HCT116 (cell line): ENCODE measurements at regions not wholly inside any gene's neighbourhood (a gene's known extent, or its start where the extent isn't known, plus 50 kb on each side); places are given as distances from the start of the nearest gene placed in this dataset.

Experiments
- ATAC-seq: fragments of 200-7000 bp; cut with Tn5 transposase; 2 replicates; pipeline ENCODE4 v1.9.1; 2020; ENCODE audit warnings: mild to moderate bottlenecking, moderate library complexity
- BruUV-seq: library from RNA; stranded (reverse); fragments of 400-500 nt; replicated peaks from 2 replicates; lab custom pipeline; 2021; lab: Mats Ljungman, UMichigan
- CTCF ChIA-PET: fragments of 300-600 bp; sonication (Branson Sonifier 250); formaldehyde crosslinking; loops from one replicate; lab custom pipeline; 2021; ENCODE audit warnings: antibody characterized with exemption; lab: Charles Lee
- POLR2A ChIA-PET: fragments of 300-600, 350-600 bp; sonication (Branson Sonifier 250); formaldehyde crosslinking; loops from one replicate; lab custom pipeline; 2021; ENCODE audit warnings: antibody characterized with exemption; lab: Charles Lee
- RAD21 ChIA-PET, 2 experiments: fragments of 300-600 bp; sonication (Branson Sonifier 250); formaldehyde crosslinking; loops; one replicate each; lab custom pipeline; 2023; ENCODE audit warnings: low total read pairs in 2 of 2; ENCODE audit not compliant: uncharacterized antibody in 2 of 2, unreplicated experiment in 2 of 2, low non-redundant PET in 1 of 2; lab: Charles Lee
- DNase-seq: peaks from one replicate; pipeline ENCODE4 v3.0.0-alpha.2; 2010; ENCODE audit warnings: low read depth, low spot score
- H2AFZ ChIP-seq: fragments of 200-600 bp; shearing (Covaris generic), sonication (generic); 2 replicates; pipeline ENCODE4 v1.6.1; 2017; ENCODE audit warnings: low read depth, mixed run types, mixed read lengths, antibody characterized with exemption, low read length; ENCODE audit not compliant: poor library complexity, severe bottlenecking
- H3K27ac ChIP-seq: 2 replicates; pipeline ENCODE4 v1.5.1; 2012; ENCODE audit warnings: low read depth, low read length
- H3K27me3 ChIP-seq: fragments of 200-600 bp; sonication (generic); 2 replicates; pipeline ENCODE4 v1.6.1; 2016; ENCODE audit warnings: mixed run types, low read length, mixed read lengths; ENCODE audit not compliant: insufficient read depth
- H3K36me3 ChIP-seq, 2 experiments: fragments of 200-500 bp in 1 of 2; fragments of 200-600 bp in 1 of 2; sonication (Bioruptor generic) in 1 of 2; sonication (generic) in 1 of 2; 2 replicates each; pipeline versions ENCODE4 v1.5.1 to v1.6.1; 2014 to 2016; ENCODE audit warnings: low read length in 2 of 2, inconsistent platforms in 1 of 2, mixed read lengths in 1 of 2, mixed run types in 1 of 2; ENCODE audit not compliant: insufficient read depth in 2 of 2, control insufficient read depth in 1 of 2
- H3K4me1 ChIP-seq, 2 experiments: fragments of 200-600 bp in 1 of 2; sonication (generic) in 1 of 2; 2 replicates each; pipeline versions ENCODE4 v1.5.1 to v1.6.1; 2012 to 2017; ENCODE audit warnings: low read length in 2 of 2, inconsistent platforms in 1 of 2, mild to moderate bottlenecking in 1 of 2, mixed read lengths in 1 of 2, mixed run types in 1 of 2, moderate library complexity in 1 of 2; ENCODE audit not compliant: insufficient read depth in 2 of 2, control insufficient read depth in 1 of 2
- H3K4me2 ChIP-seq: fragments of 200-600 bp; sonication (generic); 2 replicates; pipeline ENCODE4 v1.6.1; 2017; ENCODE audit warnings: mixed run types, low read length, mixed read lengths
- H3K4me3 ChIP-seq, 2 experiments: fragments of 200-600 bp in 1 of 2; sonication (generic) in 1 of 2; replicated peaks in 1 of 2; 2 replicates each; pipeline ENCODE4 v1.5.1; 2011 to 2016; ENCODE audit warnings: low read length in 2 of 2, control low read depth in 1 of 2, low read depth in 1 of 2, mild to moderate bottlenecking in 1 of 2, mixed read lengths in 1 of 2, mixed run types in 1 of 2
- H3K79me2 ChIP-seq: fragments of 200-600 bp; sonication (generic); 2 replicates; pipeline ENCODE4 v1.6.1; 2017; ENCODE audit warnings: mild to moderate bottlenecking, mixed run types, low read length, moderate library complexity, mixed read lengths; ENCODE audit not compliant: insufficient read depth
- H3K9ac ChIP-seq: fragments of 200-600 bp; sonication (generic); 2 replicates; pipeline ENCODE4 v1.6.1; 2016; ENCODE audit warnings: low read length, mixed read lengths
- H3K9me2 ChIP-seq: fragments of 200-600 bp; sonication (generic), shearing (Covaris generic); 2 replicates; pipeline ENCODE4 v1.6.1; 2017; ENCODE audit warnings: mixed run types, mild to moderate bottlenecking, moderate library complexity; ENCODE audit not compliant: insufficient read depth
- H3K9me3 ChIP-seq, 2 experiments: fragments of 200-500 bp in 1 of 2; fragments of 200-600 bp in 1 of 2; sonication (Bioruptor generic) in 1 of 2; sonication (generic) in 1 of 2; 2 replicates each; pipeline ENCODE4 v1.6.1; 2014 to 2017; ENCODE audit warnings: low read length in 2 of 2, mixed read lengths in 2 of 2, inconsistent platforms in 1 of 2, low read depth in 1 of 2, mild to moderate bottlenecking in 1 of 2, mixed run types in 1 of 2, moderate library complexity in 1 of 2; ENCODE audit not compliant: control insufficient read depth in 1 of 2, insufficient read depth in 1 of 2
- H4K20me1 ChIP-seq: fragments of 200-600 bp; sonication (generic), shearing (Covaris generic); 2 replicates; pipeline ENCODE4 v1.6.1; 2017; ENCODE audit warnings: mixed run types, mild to moderate bottlenecking, moderate library complexity; ENCODE audit not compliant: insufficient read depth
- ATF3 ChIP-seq: IDR thresholded peaks from 2 replicates; pipeline ENCODE4 v1.6.1; 2012
- CEBPB ChIP-seq: IDR thresholded peaks from 2 replicates; pipeline ENCODE4 v1.6.1; 2012; ENCODE audit warnings: low read depth
- CTCF ChIP-seq, 3 experiments: fragments of 200-600 bp in 1 of 3; sonication (generic) in 1 of 3; IDR thresholded peaks in 2 of 3; conservative IDR thresholded peaks in 1 of 3; 2 replicates each; pipeline ENCODE4 v1.5.1; 2012 to 2017; ENCODE audit warnings: low read depth in 2 of 3, low read length in 2 of 3, antibody characterized with exemption in 1 of 3, borderline replicate concordance in 1 of 3, control low read depth in 1 of 3, mild to moderate bottlenecking in 1 of 3, mixed read lengths in 1 of 3, mixed run types in 1 of 3, moderate library complexity in 1 of 3; ENCODE audit not compliant: insufficient read depth in 1 of 3
- EGR1 ChIP-seq: IDR thresholded peaks from 2 replicates; pipeline ENCODE4 v1.6.1; 2012; ENCODE audit warnings: low read depth
- ELF1 ChIP-seq: IDR thresholded peaks from 2 replicates; pipeline ENCODE4 v1.6.1; 2012; ENCODE audit warnings: low read depth, borderline replicate concordance
- EZH2 ChIP-seq: fragments of 200-600 bp; sonication (generic); IDR thresholded peaks from 2 replicates; pipeline ENCODE4 v1.6.1; 2017; ENCODE audit warnings: antibody characterized with exemption, mixed run types
- EZH2phosphoT487 ChIP-seq: fragments of 200-600 bp; IDR thresholded peaks from 2 replicates; pipeline ENCODE4 v1.6.1; 2018; ENCODE audit warnings: antibody characterized with exemption, borderline replicate concordance
- FOSL1 ChIP-seq: IDR thresholded peaks from 2 replicates; pipeline ENCODE4 v1.6.1; 2012; ENCODE audit warnings: low read depth
- JUND ChIP-seq: IDR thresholded peaks from 2 replicates; pipeline ENCODE4 v1.6.1; 2012
- MAX ChIP-seq: IDR thresholded peaks from 2 replicates; pipeline ENCODE4 v1.6.1; 2012
- POLR2A ChIP-seq: IDR thresholded peaks from 2 replicates; pipeline ENCODE4 v1.7.0; 2011; ENCODE audit warnings: borderline replicate concordance; ENCODE audit not compliant: insufficient read depth, insufficient read length; ENCODE audit errors: extremely low read depth
- POLR2AphosphoS5 ChIP-seq: IDR thresholded peaks from 2 replicates; pipeline ENCODE4 v1.6.1; 2011; ENCODE audit warnings: mild to moderate bottlenecking, low read depth, low read length, moderate library complexity
- RAD21 ChIP-seq: IDR thresholded peaks from 2 replicates; pipeline ENCODE4 v1.6.1; 2012; ENCODE audit warnings: low read depth, mild to moderate bottlenecking
- REST ChIP-seq: IDR thresholded peaks from 2 replicates; pipeline ENCODE4 v1.6.1; 2012; ENCODE audit warnings: low read depth
- SIN3A ChIP-seq: IDR thresholded peaks from 2 replicates; pipeline ENCODE4 v1.6.1; 2012; ENCODE audit warnings: low read depth
- SP1 ChIP-seq: IDR thresholded peaks from 2 replicates; pipeline ENCODE4 v1.6.1; 2012; ENCODE audit warnings: low read depth
- YY1 ChIP-seq: IDR thresholded peaks from 2 replicates; pipeline ENCODE4 v1.6.1; 2011; ENCODE audit warnings: low read length, low read depth, moderate library complexity, mild to moderate bottlenecking; ENCODE audit not compliant: insufficient replicate concordance; ENCODE audit errors: extremely low read depth
- ZBTB33 ChIP-seq: IDR thresholded peaks from 2 replicates; pipeline ENCODE4 v1.6.1; 2011; ENCODE audit warnings: mild to moderate bottlenecking, low read length, moderate library complexity; ENCODE audit not compliant: insufficient replicate concordance; ENCODE audit errors: extremely low read depth
- ZFX ChIP-seq: fragments of 450-650 bp; IDR thresholded peaks from 2 replicates; pipeline ENCODE4 v1.6.1; 2017
- ZNF274 ChIP-seq: fragments of 200-500 bp; sonication (Bioruptor generic); IDR thresholded peaks from 2 replicates; pipeline ENCODE4 v1.6.1; 2014; ENCODE audit warnings: mild to moderate bottlenecking, low read depth, low read length, inconsistent platforms
- intact Hi-C: fragments of 100-400 bp; cut with micrococcal nuclease; formaldehyde crosslinking; loops from 2 replicates; pipeline ENCODE4 v1.10.0; 2022

DNA sequence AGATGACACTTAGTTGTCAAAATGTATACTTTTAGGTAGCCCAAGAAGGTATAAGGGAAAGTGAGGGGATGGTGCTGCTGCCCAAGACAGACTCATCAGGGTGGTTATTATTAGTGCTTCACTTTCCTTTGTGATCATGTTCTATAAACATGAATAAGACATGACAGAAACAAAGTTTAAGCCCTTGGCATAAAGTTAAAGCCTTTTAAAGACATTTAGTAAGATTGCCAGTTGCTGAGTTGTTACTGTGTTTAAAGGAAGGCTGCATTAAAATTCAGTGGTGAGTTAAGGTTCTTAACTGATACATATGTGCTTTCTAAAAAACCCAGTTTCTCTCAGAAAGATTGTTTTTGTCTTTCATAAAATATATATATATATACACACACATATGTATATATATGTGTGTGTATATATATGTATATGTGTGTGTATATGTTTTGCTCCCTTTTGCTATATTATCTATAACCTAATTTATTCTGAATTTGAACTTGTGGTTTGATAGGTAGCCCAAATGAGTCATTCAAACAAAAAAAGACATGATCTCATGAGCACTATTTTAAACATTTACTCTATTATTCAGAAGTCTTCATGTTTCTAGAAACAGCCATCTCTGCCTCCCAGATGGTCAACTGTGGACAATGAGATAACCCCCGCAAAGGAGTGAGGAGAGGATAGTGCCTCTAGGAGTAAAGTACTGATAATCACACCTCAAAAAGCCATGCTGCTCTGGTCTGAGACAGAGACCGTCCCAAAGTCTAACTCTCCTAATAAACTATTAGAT lies 98.1 kb upstream of the OTUD4 start:
- no peaks in the 10 kb centered on the region for H4K20me1 ChIP-seq
- DNase-seq (no peak), ATAC-seq (no peak)
- no peak for TF ChIP-seq FOSL1
- no peak for TF ChIP-seq MAX
- TF ChIP-seq EGR1, result no peak
- TF ChIP-seq POLR2AphosphoS5, result no peak
- no peak for TF ChIP-seq JUND
- TF ChIP-seq REST, result no peak
- no peak for TF ChIP-seq EZH2
- no peak for TF ChIP-seq RAD21
- TF ChIP-seq ZNF274, result no peak
- no peak for TF ChIP-seq CEBPB
- no peak for TF ChIP-seq SP1
- TF ChIP-seq POLR2A, result no peak
- no peak for TF ChIP-seq SIN3A
- no peak for TF ChIP-seq EZH2phosphoT487
- TF ChIP-seq ZBTB33, result no peak
- TF ChIP-seq CTCF (IDR thresholded peaks at IDR 0.05 in 2 of 3, conservative IDR thresholded peaks at IDR 0.05 in 1 of 3; ENCODE audit: borderline replicate concordance in 1 of 3, insufficient read depth in 1 of 3, low read depth in 2 of 3, low read length in 2 of 3), result no peak
- TF ChIP-seq YY1, result no peak
- no peak for TF ChIP-seq ZFX
- TF ChIP-seq ATF3, result no peak
- no peak for TF ChIP-seq ELF1
- H3K27me3 ChIP-seq, result no peaks in the 10 kb centered on the region
- no peaks in the 10 kb centered on the region for H3K36me3 ChIP-seq
- no peaks in the 10 kb centered on the region for H3K79me2 ChIP-seq
- H3K9me2 ChIP-seq, result no peaks in the 10 kb centered on the region
- H3K4me3 ChIP-seq, result no peak overlapping the region
- no peak overlapping the region for H2AFZ ChIP-seq
- H3K9ac ChIP-seq, result no peak overlapping the region
- no peak overlapping the region for H3K27ac ChIP-seq
- H3K9me3 ChIP-seq, result no peaks in the 10 kb centered on the region
- RAD21 ChIA-PET, result no interaction called here
- intact Hi-C loops, result no loop called here
- H3K4me2 ChIP-seq, result no peak overlapping the region
- CTCF ChIA-PET, result no interaction called here
- peaks cover 0 to 9% of the 10 kb centered on the region in 2 experiments; a peak in 2 of 4 replicates for H3K4me1 ChIP-seq
- POLR2A ChIA-PET, result no interaction called here
- BruUV-seq, result no TSS peak
